H9 (cell line): ENCODE measurements at regions not wholly inside any gene's neighbourhood (a gene's known extent, or its start where the extent isn't known, plus 50 kb on each side); places are given as distances from the start of the nearest gene placed in this dataset.

ENCODE experiments used
- DNase-seq: peaks from one replicate; pipeline ENCODE4 v3.0.0-alpha.2; 2017
- H2AFZ ChIP-seq: one replicate; pipeline ENCODE4 v1.6.1; 2013; ENCODE audit warnings: mild to moderate bottlenecking, low read length, control low read depth, moderate library complexity
- H2AK5ac ChIP-seq: 2 replicates; pipeline ENCODE4 v1.6.1; 2013; ENCODE audit warnings: low read length, control low read depth, mixed read lengths; ENCODE audit not compliant: insufficient read length
- H2BK120ac ChIP-seq: one replicate; pipeline ENCODE4 v1.6.1; 2013; ENCODE audit warnings: low read depth, mild to moderate bottlenecking, low read length, control low read depth, inconsistent platforms; ENCODE audit not compliant: poor library complexity, severe bottlenecking
- H2BK12ac ChIP-seq: 2 replicates; pipeline ENCODE4 v1.6.1; 2013; ENCODE audit warnings: low read length, control low read depth, mixed read lengths, low read depth; ENCODE audit not compliant: insufficient read length
- H2BK15ac ChIP-seq: 2 replicates; pipeline ENCODE4 v1.6.1; 2013; ENCODE audit warnings: low read depth, low read length, control low read depth
- H2BK20ac ChIP-seq: one replicate; pipeline ENCODE4 v1.6.1; 2013; ENCODE audit warnings: low read depth, mild to moderate bottlenecking, low read length, control low read depth, inconsistent platforms; ENCODE audit not compliant: poor library complexity, severe bottlenecking
- H2BK5ac ChIP-seq: 2 replicates; pipeline ENCODE4 v1.6.1; 2013; ENCODE audit warnings: low read length, control low read depth, mixed read lengths; ENCODE audit not compliant: insufficient read length
- H3K14ac ChIP-seq: 2 replicates; pipeline ENCODE4 v1.6.1; 2013; ENCODE audit warnings: low read length, control low read depth; ENCODE audit not compliant: insufficient read depth
- H3K18ac ChIP-seq: 2 replicates; pipeline ENCODE4 v1.6.1; 2013; ENCODE audit warnings: low read depth, mild to moderate bottlenecking, mixed read lengths, low read length, control low read depth; ENCODE audit not compliant: insufficient read length
- H3K23ac ChIP-seq: 2 replicates; pipeline ENCODE4 v1.6.1; 2013; ENCODE audit warnings: low read length, control low read depth, mixed read lengths, low read depth; ENCODE audit not compliant: insufficient read length
- H3K23me2 ChIP-seq: 2 replicates; pipeline ENCODE4 v1.6.1; 2013; ENCODE audit warnings: low read depth, mild to moderate bottlenecking, mixed read lengths, low read length, control low read depth; ENCODE audit not compliant: insufficient read length, poor library complexity, severe bottlenecking
- H3K27ac ChIP-seq: 2 replicates; pipeline ENCODE4 v1.5.1; 2013; ENCODE audit warnings: low read length, control low read depth, mixed read lengths, low read depth; ENCODE audit not compliant: insufficient read length
- H3K27me3 ChIP-seq: 2 replicates; pipeline ENCODE4 v1.6.1; 2013; ENCODE audit warnings: low read length, control low read depth, inconsistent platforms; ENCODE audit not compliant: insufficient read depth
- H3K4ac ChIP-seq: 2 replicates; pipeline ENCODE4 v1.6.1; 2013; ENCODE audit warnings: low read depth, mild to moderate bottlenecking, control low read depth, inconsistent platforms, low read length, moderate library complexity
- H3K4me1 ChIP-seq: 2 replicates; pipeline ENCODE4 v1.6.1; 2013; ENCODE audit warnings: low read length, control low read depth, inconsistent platforms; ENCODE audit not compliant: insufficient read depth
- H3K4me2 ChIP-seq: 2 replicates; pipeline ENCODE4 v1.6.1; 2013; ENCODE audit warnings: low read length, control low read depth, mixed read lengths; ENCODE audit not compliant: insufficient read length, insufficient read depth
- H3K56ac ChIP-seq: 2 replicates; pipeline ENCODE4 v1.6.1; 2013; ENCODE audit warnings: low read depth, mild to moderate bottlenecking, mixed read lengths, low read length, control low read depth; ENCODE audit not compliant: insufficient read length
- H3K79me1 ChIP-seq: 2 replicates; pipeline ENCODE4 v1.6.1; 2013; ENCODE audit warnings: low read depth, mild to moderate bottlenecking, moderate library complexity, low read length, control low read depth, inconsistent platforms; ENCODE audit not compliant: insufficient read depth, poor library complexity, severe bottlenecking
- H3K79me2 ChIP-seq: 2 replicates; pipeline ENCODE4 v1.6.1; 2013; ENCODE audit warnings: low read length, control low read depth, inconsistent platforms; ENCODE audit not compliant: insufficient read depth
- H3K9ac ChIP-seq: 2 replicates; pipeline ENCODE4 v1.6.1; 2013; ENCODE audit warnings: low read length, control low read depth, mixed read lengths; ENCODE audit not compliant: insufficient read length; ENCODE audit errors: extremely low read depth
- H3K9me3 ChIP-seq: one replicate; pipeline ENCODE4 v1.6.1; 2013; ENCODE audit warnings: low read depth, low read length, inconsistent platforms; ENCODE audit not compliant: control insufficient read depth
- H3T11ph ChIP-seq: one replicate; pipeline ENCODE4 v1.6.1; 2013; ENCODE audit warnings: mild to moderate bottlenecking, low read length, control low read depth, inconsistent platforms
- H4K20me1 ChIP-seq: one replicate; pipeline ENCODE4 v1.6.1; 2013; ENCODE audit not compliant: control insufficient read depth, insufficient read length, insufficient read depth
- H4K5ac ChIP-seq: 2 replicates; pipeline ENCODE4 v1.6.1; 2013; ENCODE audit warnings: low read depth, mild to moderate bottlenecking, mixed read lengths, low read length, control low read depth; ENCODE audit not compliant: insufficient read length
- H4K8ac ChIP-seq: replicated peaks from 2 replicates; pipeline ENCODE4 v1.6.1; 2013; ENCODE audit warnings: low read length, control low read depth, mixed read lengths, low read depth; ENCODE audit not compliant: insufficient read length
- H4K91ac ChIP-seq: 2 replicates; pipeline ENCODE4 v1.6.1; 2013; ENCODE audit warnings: low read depth, mild to moderate bottlenecking, moderate library complexity, mixed read lengths, low read length, control low read depth; ENCODE audit not compliant: insufficient read length
- H3K27ac Mint-ChIP-seq, 3 experiments: 2 replicates in 2 of 3; 3 replicates in 1 of 3; pipeline ENCODE4 v1.8.0; 2020 to 2021; ENCODE audit warnings: mixed read lengths in 3 of 3, mild to moderate bottlenecking in 1 of 3, moderate library complexity in 1 of 3
- H3K27me3 Mint-ChIP-seq: 2 replicates; pipeline ENCODE4 v1.8.0; 2021; ENCODE audit warnings: low read depth, mild to moderate bottlenecking, moderate library complexity, mixed read lengths
- H3K36me3 Mint-ChIP-seq, 3 experiments: 2 replicates in 2 of 3; 3 replicates in 1 of 3; pipeline ENCODE4 v1.8.0; 2020 to 2021; ENCODE audit warnings: low read depth in 3 of 3, mixed read lengths in 3 of 3; ENCODE audit not compliant: insufficient read depth in 1 of 3
- H3K4me1 Mint-ChIP-seq, 2 experiments: 2 replicates each; pipeline ENCODE4 v1.8.0; 2020; ENCODE audit warnings: mixed read lengths in 2 of 2
- H3K4me3 Mint-ChIP-seq, 2 experiments: 2 replicates in 1 of 2; 3 replicates in 1 of 2; pipeline ENCODE4 v1.8.0; 2020 to 2021; ENCODE audit warnings: mild to moderate bottlenecking in 2 of 2, mixed read lengths in 2 of 2, moderate library complexity in 1 of 2
- H3K9me3 Mint-ChIP-seq, 2 experiments: 2 replicates in 1 of 2; 3 replicates in 1 of 2; pipeline ENCODE4 v1.8.0; 2020; ENCODE audit warnings: mild to moderate bottlenecking in 2 of 2, mixed read lengths in 2 of 2, moderate library complexity in 1 of 2
- TF ChIP-seq, protein P1 (sequence below): fragments of 200-600 bp; sonication (generic); conservative IDR thresholded peaks from 3 replicates; pipeline ENCODE4 v1.8.0; 2021; ENCODE audit warnings: antibody characterized with exemption, mild to moderate bottlenecking

DNA sequence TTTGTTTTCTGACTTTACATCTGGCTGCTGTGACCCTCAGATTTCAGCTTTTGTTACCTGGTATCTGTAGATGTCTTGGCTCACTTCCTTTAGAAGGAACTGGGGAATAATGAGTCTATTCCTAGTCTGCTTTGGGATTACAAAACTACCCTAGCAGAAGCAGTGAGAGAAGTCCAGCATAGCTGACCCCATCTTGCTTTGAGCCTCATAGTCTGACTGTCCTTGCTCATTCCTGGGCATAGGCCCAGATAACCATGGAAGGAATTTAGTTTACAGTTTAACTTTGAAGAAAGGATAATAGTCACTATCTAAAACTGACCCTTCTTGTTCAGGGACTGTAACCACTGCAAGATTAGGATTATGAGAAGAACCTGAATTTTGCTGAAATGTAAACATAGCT lies 163.0 kb upstream of the HNMT start:
- H3K4me1 Mint-ChIP-seq, result peaks cover 9% of the 10 kb centered on the region in 2 experiments
- Histone ChIP-seq H3K4me1 (peaks cover 3% of the 10 kb centered on the region; the same call in 1 of the 2 replicates), H4K8ac (no peak overlapping the region)

More for the DNA sequence above, 163.0 kb upstream of the HNMT start:
- no peak overlapping the region for H3K23ac ChIP-seq
- Mint-ChIP-seq H3K36me3 (peaks cover 5 to 34% (median 14%) of the 10 kb centered on the region in 3 experiments), H3K9me3 (peaks cover 9 to 21% of the 10 kb centered on the region in 2 experiments; a peak in 4 of 5 replicates), H3K27ac (no peak overlapping the region), H3K4me3 (no peak overlapping the region), H3K27me3 (no peaks in the 10 kb centered on the region)
- no peak overlapping the region for H3K4ac ChIP-seq
- no peak for DNase-seq
- H3T11ph ChIP-seq, result no peak overlapping the region
- H2BK120ac ChIP-seq, result no peak overlapping the region
- no peak overlapping the region for H2BK15ac ChIP-seq
- H4K5ac ChIP-seq, result no peak overlapping the region
- H2AK5ac ChIP-seq, result no peak overlapping the region
- no peak overlapping the region for H3K27ac ChIP-seq
- H3K27me3 ChIP-seq, result no peaks in the 10 kb centered on the region
- H3K56ac ChIP-seq, result no peak overlapping the region
- no peaks in the 10 kb centered on the region for H3K23me2 ChIP-seq
- no peak overlapping the region for H3K4me2 ChIP-seq
- no peak overlapping the region for H3K14ac ChIP-seq
- no peak overlapping the region for H2BK12ac ChIP-seq
- H2BK20ac ChIP-seq, result no peak overlapping the region
- no peak overlapping the region for H2BK5ac ChIP-seq
- no peak overlapping the region for H4K91ac ChIP-seq
- H3K79me2 ChIP-seq, result no peaks in the 10 kb centered on the region
- H3K9me3 ChIP-seq, result no peaks in the 10 kb centered on the region
- no peak overlapping the region for H3K9ac ChIP-seq
- H3K18ac ChIP-seq, result no peak overlapping the region
- H3K79me1 ChIP-seq, result no peaks in the 10 kb centered on the region
- TF ChIP-seq, protein P1, sequence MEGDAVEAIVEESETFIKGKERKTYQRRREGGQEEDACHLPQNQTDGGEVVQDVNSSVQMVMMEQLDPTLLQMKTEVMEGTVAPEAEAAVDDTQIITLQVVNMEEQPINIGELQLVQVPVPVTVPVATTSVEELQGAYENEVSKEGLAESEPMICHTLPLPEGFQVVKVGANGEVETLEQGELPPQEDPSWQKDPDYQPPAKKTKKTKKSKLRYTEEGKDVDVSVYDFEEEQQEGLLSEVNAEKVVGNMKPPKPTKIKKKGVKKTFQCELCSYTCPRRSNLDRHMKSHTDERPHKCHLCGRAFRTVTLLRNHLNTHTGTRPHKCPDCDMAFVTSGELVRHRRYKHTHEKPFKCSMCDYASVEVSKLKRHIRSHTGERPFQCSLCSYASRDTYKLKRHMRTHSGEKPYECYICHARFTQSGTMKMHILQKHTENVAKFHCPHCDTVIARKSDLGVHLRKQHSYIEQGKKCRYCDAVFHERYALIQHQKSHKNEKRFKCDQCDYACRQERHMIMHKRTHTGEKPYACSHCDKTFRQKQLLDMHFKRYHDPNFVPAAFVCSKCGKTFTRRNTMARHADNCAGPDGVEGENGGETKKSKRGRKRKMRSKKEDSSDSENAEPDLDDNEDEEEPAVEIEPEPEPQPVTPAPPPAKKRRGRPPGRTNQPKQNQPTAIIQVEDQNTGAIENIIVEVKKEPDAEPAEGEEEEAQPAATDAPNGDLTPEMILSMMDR, result no peak
- H4K20me1 ChIP-seq, result no peaks in the 10 kb centered on the region
- H2AFZ ChIP-seq, result no peak overlapping the region
